H1 (cell line): ENCODE measurements at regions not wholly inside any gene's neighbourhood (a gene's known extent, or its start where the extent isn't known, plus 50 kb on each side); places are given as distances from the start of the nearest gene placed in this dataset.

ENCODE experiments used
- CTCF ChIA-PET: fragments of 300-600 bp; sonication (Branson Sonifier 250); formaldehyde crosslinking; loops from one replicate; lab custom pipeline; 2021; ENCODE audit not compliant: partially characterized antibody; lab: Charles Lee
- POLR2A ChIA-PET: fragments of 300-600 bp; sonication (Branson Sonifier 250); formaldehyde crosslinking; loops from one replicate; lab custom pipeline; 2021; ENCODE audit warnings: inconsistent platforms; ENCODE audit not compliant: partially characterized antibody; lab: Charles Lee
- DNase-seq, 2 experiments: peaks; one replicate each; pipeline versions ENCODE4 v3.0.0 to v3.0.0-alpha.2; 2010 to 2022; ENCODE audit warnings: low spot score in 2 of 2, low read depth in 1 of 2, mixed read lengths in 1 of 2
- FAIRE-seq: peaks from 2 replicates; lab custom pipeline; 2011; peaks lifted over from hg19 to GRCh38; lab: Jason Lieb, UNC
- H2AFZ ChIP-seq: 2 replicates; pipeline ENCODE4 v1.8.1; 2012; ENCODE audit warnings: low read length, inconsistent platforms
- H2AK5ac ChIP-seq: 2 replicates; pipeline ENCODE4 v1.6.1; 2013; ENCODE audit warnings: low read depth, low read length
- H2BK120ac ChIP-seq: replicated peaks from 2 replicates; pipeline ENCODE3; 2013; ENCODE audit warnings: low read depth, low read length, inconsistent platforms
- H2BK12ac ChIP-seq: 2 replicates; pipeline ENCODE4 v1.6.1; 2013; ENCODE audit warnings: low read depth, low read length
- H2BK15ac ChIP-seq: 2 replicates; pipeline ENCODE4 v1.6.1; 2013; ENCODE audit warnings: low read length
- H2BK20ac ChIP-seq: 2 replicates; pipeline ENCODE4 v1.6.1; 2013; ENCODE audit warnings: low read length
- H2BK5ac ChIP-seq: 2 replicates; pipeline ENCODE4 v1.6.1; 2013; ENCODE audit warnings: low read depth, low read length
- H3K14ac ChIP-seq: 2 replicates; pipeline ENCODE4 v1.6.1; 2013; ENCODE audit warnings: inconsistent platforms; ENCODE audit not compliant: insufficient read length
- H3K18ac ChIP-seq: 2 replicates; pipeline ENCODE4 v1.6.1; 2013; ENCODE audit warnings: low read length; ENCODE audit errors: extremely low read depth
- H3K23ac ChIP-seq: 2 replicates; pipeline ENCODE4 v1.6.1; 2013; ENCODE audit warnings: inconsistent platforms; ENCODE audit not compliant: insufficient read length
- H3K23me2 ChIP-seq: 2 replicates; pipeline ENCODE4 v1.6.1; 2013; ENCODE audit warnings: low read depth, low read length
- H3K27ac ChIP-seq: 2 replicates; pipeline ENCODE4 v1.6.1; 2011; ENCODE audit warnings: low read depth, low read length, inconsistent platforms
- H3K27me3 ChIP-seq, 4 experiments: replicated peaks in 1 of 4; 1 replicate in 1 of 4; 2 replicates in 3 of 4; pipeline versions ENCODE4 v1.6.1 to v1.8.1; 2011 to 2013; ENCODE audit warnings: low read length in 3 of 4, mild to moderate bottlenecking in 3 of 4, inconsistent platforms in 2 of 4, mixed read lengths in 2 of 4, moderate library complexity in 1 of 4; ENCODE audit not compliant: control insufficient read depth in 3 of 4, insufficient read depth in 3 of 4; ENCODE audit errors: extremely low read depth in 1 of 4
- H3K36me3 ChIP-seq, 4 experiments: 2 replicates each; pipeline versions ENCODE4 v1.6.1 to v1.8.1; 2011 to 2013; ENCODE audit warnings: mild to moderate bottlenecking in 4 of 4, low read length in 3 of 4, moderate library complexity in 2 of 4, control low read depth in 1 of 4, inconsistent platforms in 1 of 4; ENCODE audit not compliant: insufficient read depth in 4 of 4, control insufficient read depth in 2 of 4
- H3K4ac ChIP-seq: replicated peaks from 2 replicates; pipeline ENCODE3; 2013; ENCODE audit warnings: low read length, low read depth, mixed read lengths, inconsistent platforms; ENCODE audit not compliant: insufficient read length
- H3K4me1 ChIP-seq, 4 experiments: replicated peaks in 1 of 4; 1 replicate in 1 of 4; 2 replicates in 3 of 4; pipeline versions ENCODE4 v1.6.1 to v1.8.1; 2011 to 2013; ENCODE audit warnings: low read length in 3 of 4, inconsistent platforms in 2 of 4, mixed read lengths in 1 of 4; ENCODE audit not compliant: insufficient read depth in 4 of 4, control insufficient read depth in 3 of 4
- H3K4me2 ChIP-seq, 2 experiments: 2 replicates each; pipeline versions ENCODE4 v1.6.1 to v1.8.1; 2011 to 2013; ENCODE audit warnings: low read depth in 2 of 2, low read length in 2 of 2, control low read depth in 1 of 2, inconsistent platforms in 1 of 2, mild to moderate bottlenecking in 1 of 2; ENCODE audit not compliant: insufficient read depth in 1 of 2
- H3K4me3 ChIP-seq, 4 experiments: fragments of 200-600, 300-600 bp in 1 of 4; sonication (generic), shearing (Covaris generic), sonication (Bioruptor Twin) in 1 of 4; 2 replicates each; pipeline versions ENCODE4 v1.5.1 to v1.8.1; 2011 to 2016; ENCODE audit warnings: low read length in 4 of 4, low read depth in 3 of 4, control low read depth in 2 of 4, inconsistent platforms in 2 of 4, mild to moderate bottlenecking in 2 of 4, mixed read lengths in 1 of 4, moderate library complexity in 1 of 4; ENCODE audit not compliant: insufficient read depth in 2 of 4; ENCODE audit errors: extremely low read depth in 1 of 4
- H3K56ac ChIP-seq: replicated peaks from 2 replicates; pipeline ENCODE3; 2013; ENCODE audit warnings: low read depth, mild to moderate bottlenecking, mixed read lengths, low read length, inconsistent platforms; ENCODE audit not compliant: insufficient read length
- H3K79me1 ChIP-seq: 2 replicates; pipeline ENCODE4 v1.6.1; 2013; ENCODE audit warnings: low read depth, low read length, control low read depth
- H3K79me2 ChIP-seq, 2 experiments: 2 replicates each; pipeline versions ENCODE4 v1.6.1 to v1.8.1; 2012 to 2013; ENCODE audit warnings: low read length in 2 of 2, mild to moderate bottlenecking in 2 of 2, inconsistent platforms in 1 of 2; ENCODE audit not compliant: insufficient read depth in 2 of 2, control insufficient read depth in 1 of 2
- H3K9ac ChIP-seq, 4 experiments: replicated peaks in 1 of 4; 1 replicate in 1 of 4; 2 replicates in 3 of 4; pipeline versions ENCODE4 v1.6.1 to v1.8.1; 2011 to 2013; ENCODE audit warnings: low read depth in 3 of 4, low read length in 3 of 4, control low read depth in 2 of 4, mild to moderate bottlenecking in 2 of 4, moderate library complexity in 2 of 4, inconsistent platforms in 1 of 4; ENCODE audit errors: extremely low read depth in 1 of 4
- H3K9me3 ChIP-seq, 2 experiments: 2 replicates each; pipeline versions ENCODE4 v1.6.1 to v1.8.1; 2012 to 2013; ENCODE audit warnings: mild to moderate bottlenecking in 2 of 2, moderate library complexity in 2 of 2, control low read depth in 1 of 2, inconsistent platforms in 1 of 2, low read depth in 1 of 2, low read length in 1 of 2, mixed read lengths in 1 of 2; ENCODE audit not compliant: insufficient read depth in 2 of 2
- H4K20me1 ChIP-seq, 2 experiments: replicated peaks in 1 of 2; 2 replicates each; pipeline versions ENCODE3 to v1.8.1; 2011 to 2013; ENCODE audit warnings: inconsistent platforms in 2 of 2, low read length in 2 of 2, mild to moderate bottlenecking in 1 of 2; ENCODE audit not compliant: insufficient read depth in 2 of 2, control insufficient read depth in 1 of 2
- H4K5ac ChIP-seq: 2 replicates; pipeline ENCODE4 v1.6.1; 2013; ENCODE audit warnings: low read length, low read depth, mixed read lengths, inconsistent platforms; ENCODE audit not compliant: insufficient read length
- H4K8ac ChIP-seq: 2 replicates; pipeline ENCODE4 v1.8.0; 2013; ENCODE audit warnings: mild to moderate bottlenecking, moderate library complexity, low read length, inconsistent platforms; ENCODE audit not compliant: insufficient read depth; ENCODE audit errors: extremely low read depth
- H4K91ac ChIP-seq: replicated peaks from 2 replicates; pipeline ENCODE3; 2013; ENCODE audit warnings: low read length, mixed read lengths, inconsistent platforms; ENCODE audit not compliant: insufficient read length
- ATF3 ChIP-seq: IDR thresholded peaks from 2 replicates; pipeline ENCODE4 v1.6.1; 2011; ENCODE audit warnings: low read depth, mild to moderate bottlenecking, low read length; ENCODE audit not compliant: insufficient read depth
- BCL11A ChIP-seq, 2 experiments: IDR thresholded peaks; one replicate each; pipeline ENCODE4 v1.6.1; 2011; ENCODE audit warnings: low read depth in 2 of 2, low read length in 2 of 2, mild to moderate bottlenecking in 2 of 2
- CBX8 ChIP-seq: fragments of 300-800, 300-1000 bp; sonication (generic); IDR thresholded peaks from 2 replicates; pipeline ENCODE4 v1.7.1; 2016; ENCODE audit warnings: low read depth, low read length, borderline replicate concordance
- CTCF ChIP-seq, 3 experiments: IDR thresholded peaks; 1 replicate in 2 of 3; 2 replicates in 1 of 3; pipeline versions ENCODE4 v1.5.1 to v1.6.1; 2011; ENCODE audit warnings: low read length in 3 of 3, mild to moderate bottlenecking in 3 of 3, inconsistent platforms in 2 of 3, low read depth in 1 of 3, moderate library complexity in 1 of 3; ENCODE audit not compliant: insufficient read depth in 1 of 3; ENCODE audit errors: control extremely low read depth in 1 of 3
- EP300 ChIP-seq, 2 experiments: IDR thresholded peaks; 1 replicate in 1 of 2; 2 replicates in 1 of 2; pipeline ENCODE4 v1.6.1; 2011 to 2012; ENCODE audit warnings: low read depth in 2 of 2, low read length in 2 of 2, mild to moderate bottlenecking in 2 of 2, borderline replicate concordance in 1 of 2, inconsistent platforms in 1 of 2, moderate library complexity in 1 of 2
- FOSL1 ChIP-seq: IDR thresholded peaks from 2 replicates; pipeline ENCODE4 v1.6.1; 2011; ENCODE audit warnings: mild to moderate bottlenecking, low read depth, low read length, moderate library complexity; ENCODE audit not compliant: insufficient read depth
- HDAC6 ChIP-seq: IDR thresholded peaks from one replicate; pipeline ENCODE4 v1.7.1; 2012; ENCODE audit warnings: low read depth, mild to moderate bottlenecking, inconsistent platforms, low read length, moderate library complexity
- NRF1 ChIP-seq: IDR thresholded peaks from 2 replicates; pipeline ENCODE4 v1.6.1; 2011; ENCODE audit warnings: mild to moderate bottlenecking, low read depth, low read length, improper control_type of control experiment
- RXRA ChIP-seq: IDR thresholded peaks from 2 replicates; pipeline ENCODE4 v1.6.1; 2011; ENCODE audit warnings: low read depth, mild to moderate bottlenecking, low read length, moderate library complexity; ENCODE audit not compliant: insufficient read depth
- SIRT6 ChIP-seq: IDR thresholded peaks from one replicate; pipeline ENCODE4 v1.7.1; 2012; ENCODE audit warnings: low read length, inconsistent platforms
- TCF12 ChIP-seq: IDR thresholded peaks from 2 replicates; pipeline ENCODE4 v1.6.1; 2011; ENCODE audit warnings: low read depth, mild to moderate bottlenecking, low read length
- WGBS, 2 experiments: shearing (Covaris generic) in 1 of 2; methylation state at CpG; one replicate each; pipeline versions ENCODE4 v1.1.6 to v1.1.7; 2013 to 2015; ENCODE audit warnings: low lambda C conversion rate in 2 of 2, mixed read lengths in 2 of 2, inconsistent platforms in 1 of 2, low coverage in 1 of 2, missing lambda C conversion rate in 1 of 2; ENCODE audit not compliant: insufficient replicate concordance in 2 of 2, insufficient coverage in 1 of 2, insufficient read length in 1 of 2; ENCODE audit errors: extremely low coverage in 1 of 2, missing lambda C conversion rate in 1 of 2; 5-methylcytosine and 5-hydroxymethylcytosine counted together

- H4K20me1 ChIP-seq, result no peaks in the 10 kb centered on the region
- ChIA-PET POLR2A (no interaction called here), CTCF (interaction anchor here (0.7 kb wide), 1 partner anchor 187 kb away, joined by 3 read pairs; no protein-coding TSS in a partner anchor)
- no peaks in the 10 kb centered on the region for H3K36me3 ChIP-seq
- no peak overlapping the region for H2BK12ac ChIP-seq
- no peak overlapping the region for H3K4ac ChIP-seq
- no peak overlapping the region for H2AK5ac ChIP-seq
- no peak overlapping the region for H3K27ac ChIP-seq
- no peak overlapping the region for H4K91ac ChIP-seq
- no peaks in the 10 kb centered on the region for H3K27me3 ChIP-seq
- H4K5ac ChIP-seq, result no peak overlapping the region
- H4K8ac ChIP-seq, result no peak overlapping the region
- no peak overlapping the region for H2BK15ac ChIP-seq
- no peak overlapping the region for H3K4me2 ChIP-seq
- H3K9ac ChIP-seq, result no peak overlapping the region
- no peak overlapping the region for H2BK20ac ChIP-seq
- no peaks in the 10 kb centered on the region for H3K23me2 ChIP-seq
- H3K23ac ChIP-seq, result no peak overlapping the region
- no peak overlapping the region for H2BK5ac ChIP-seq
- no peak overlapping the region for H3K18ac ChIP-seq
- no peak overlapping the region for H3K56ac ChIP-seq
- H3K79me1 ChIP-seq, result no peaks in the 10 kb centered on the region
- H3K14ac ChIP-seq, result no peak overlapping the region
- no peaks in the 10 kb centered on the region for H3K4me1 ChIP-seq
- no peaks in the 10 kb centered on the region for H3K79me2 ChIP-seq
- no peak for FAIRE-seq
- no peak overlapping the region for H3K4me3 ChIP-seq
- no peak for DNase-seq
- WGBS, 2 experiments, result 71% methylated on average over 1 of the region's 1 CpG; no CpG with 5 or more reads in 1 of the 2 experiments
- no peak overlapping the region for H2AFZ ChIP-seq
- H3K9me3 ChIP-seq, result no peaks in the 10 kb centered on the region
- H2BK120ac ChIP-seq, result no peak overlapping the region
- TF ChIP-seq NRF1, result no peak
- no peak for TF ChIP-seq HDAC6
- no peak for TF ChIP-seq RXRA
- no peak for TF ChIP-seq FOSL1
- TF ChIP-seq CTCF (IDR thresholded peaks at IDR 0.05; ENCODE audit: control extremely low read depth in 1 of 3, insufficient read depth in 1 of 3, low read depth in 1 of 3, low read length in 3 of 3), result peak in 2 of 3 experiments; percentile 22 to 36; a peak in 2 of 4 replicates
- TF ChIP-seq TCF12, result no peak
- TF ChIP-seq BCL11A (IDR thresholded peaks at IDR 0.05; ENCODE audit: low read depth in 2 of 2, low read length in 2 of 2), result no peak
- TF ChIP-seq SIRT6, result no peak
- no peak for TF ChIP-seq ATF3
- TF ChIP-seq CBX8, result no peak
- no peak for TF ChIP-seq EP300 (IDR thresholded peaks at IDR 0.05; ENCODE audit: borderline replicate concordance in 1 of 2, low read depth in 2 of 2, low read length in 2 of 2)
These were observed 444.3 kb upstream of the GRIA3 start for GRCh38 chrX:122739770-122740169.
